ENCODE measurements at regions not wholly inside any gene's neighbourhood (a gene's known extent, or its start where the extent isn't known, plus 50 kb on each side); places are given as distances from the start of the nearest gene placed in this dataset.

- no peak for DNase-seq (ENCODE audit: low read depth)
- H3K9me3 Mint-ChIP-seq (ENCODE audit: unreplicated experiment), result peaks cover 8% of the 10 kb centered on the region
- peaks cover 3% of the 10 kb centered on the region for H3K4me1 ChIP-seq (ENCODE audit: insufficient read depth, low read length)
- H3K4me1 Mint-ChIP-seq (ENCODE audit: low read depth, unreplicated experiment), result peaks cover 3% of the 10 kb centered on the region
- no peak overlapping the region for H3K4me2 ChIP-seq (ENCODE audit: low read length)
- no peak overlapping the region for H3K27ac Mint-ChIP-seq (ENCODE audit: unreplicated experiment)
- no peaks in the 10 kb centered on the region for H4K20me1 ChIP-seq (ENCODE audit: insufficient read depth, low read length)
- peaks cover 3% of the 10 kb centered on the region for H3K36me3 Mint-ChIP-seq (ENCODE audit: low read depth, unreplicated experiment)
- H3K27me3 ChIP-seq (ENCODE audit: insufficient read depth, low read length), result no peaks in the 10 kb centered on the region
- no peak overlapping the region for H2AFZ ChIP-seq (ENCODE audit: low read depth, low read length)
- no peak overlapping the region for H3K9ac ChIP-seq (ENCODE audit: low read length)
- H3K27me3 Mint-ChIP-seq (ENCODE audit: low read depth, unreplicated experiment), result no peaks in the 10 kb centered on the region
- no peak overlapping the region for H3K4me3 Mint-ChIP-seq (ENCODE audit: unreplicated experiment)
- FAIRE-seq, result peak; percentile 32
- H3K4me3 ChIP-seq (ENCODE audit: insufficient read depth, low read depth, low read length), result no peak overlapping the region
- H3K27ac ChIP-seq (ENCODE audit: low read depth, low read length), result no peak overlapping the region
- TF ChIP-seq EZH2 (IDR thresholded peaks at IDR 0.05; ENCODE audit: insufficient read depth, low read length) (no peak), CTCF (IDR thresholded peaks at IDR 0.05; ENCODE audit: insufficient read depth, low read depth, low read length) (no peak)
- H3K9me3 ChIP-seq (ENCODE audit: insufficient read depth, low read depth, low read length), result peaks cover 2% of the 10 kb centered on the region
- no peaks in the 10 kb centered on the region for H3K36me3 ChIP-seq (ENCODE audit: insufficient read depth, low read length)
- H3K79me2 ChIP-seq (ENCODE audit: insufficient read depth, low read length), result no peaks in the 10 kb centered on the region
Observed at GRCh38 chr4:184528713-184529112, 54.4 kb upstream of the IRF2 start.

GRCh38 chr4:184528051-184528450, 53.7 kb upstream of the IRF2 start:
- no peak for TF ChIP-seq EZH2 (IDR thresholded peaks at IDR 0.05; ENCODE audit: insufficient read depth, low read length)
- no peak for TF ChIP-seq CTCF (IDR thresholded peaks at IDR 0.05; ENCODE audit: insufficient read depth, low read depth, low read length)
- Histone ChIP-seq H3K4me2 (ENCODE audit: low read length) (no peak overlapping the region), H3K79me2 (ENCODE audit: insufficient read depth, low read length) (no peaks in the 10 kb centered on the region), H3K9ac (ENCODE audit: low read length) (no peak overlapping the region), H3K4me1 (ENCODE audit: insufficient read depth, low read length) (peaks cover 3% of the 10 kb centered on the region), H3K4me3 (ENCODE audit: insufficient read depth, low read depth, low read length) (no peak overlapping the region), H3K36me3 (ENCODE audit: insufficient read depth, low read length) (no peaks in the 10 kb centered on the region), H4K20me1 (ENCODE audit: insufficient read depth, low read length) (no peaks in the 10 kb centered on the region), H3K27me3 (ENCODE audit: insufficient read depth, low read length) (no peaks in the 10 kb centered on the region), H3K27ac (ENCODE audit: low read depth, low read length) (no peak overlapping the region), H2AFZ (ENCODE audit: low read depth, low read length) (no peak overlapping the region), H3K9me3 (ENCODE audit: insufficient read depth, low read depth, low read length) (peaks cover 2% of the 10 kb centered on the region)
- Mint-ChIP-seq H3K4me3 (ENCODE audit: unreplicated experiment) (no peak overlapping the region), H3K9me3 (ENCODE audit: unreplicated experiment) (peaks cover 8% of the 10 kb centered on the region), H3K4me1 (ENCODE audit: low read depth, unreplicated experiment) (peaks cover 3% of the 10 kb centered on the region), H3K27ac (ENCODE audit: unreplicated experiment) (no peak overlapping the region), H3K36me3 (ENCODE audit: low read depth, unreplicated experiment) (peaks cover 3% of the 10 kb centered on the region), H3K27me3 (ENCODE audit: low read depth, unreplicated experiment) (no peaks in the 10 kb centered on the region)
- no peak for DNase-seq (ENCODE audit: low read depth)
- FAIRE-seq, result no peak

- H4K20me1 ChIP-seq (ENCODE audit: insufficient read depth, low read length), result no peaks in the 10 kb centered on the region
- H3K27me3 ChIP-seq (ENCODE audit: insufficient read depth, low read length), result no peaks in the 10 kb centered on the region
- H3K4me1 Mint-ChIP-seq (ENCODE audit: low read depth, unreplicated experiment), result peaks cover 3% of the 10 kb centered on the region
- TF ChIP-seq CTCF (IDR thresholded peaks at IDR 0.05; ENCODE audit: insufficient read depth, low read depth, low read length) (no peak), EZH2 (IDR thresholded peaks at IDR 0.05; ENCODE audit: insufficient read depth, low read length) (no peak)
- no peaks in the 10 kb centered on the region for H3K27me3 Mint-ChIP-seq (ENCODE audit: low read depth, unreplicated experiment)
- no peak overlapping the region for H3K27ac Mint-ChIP-seq (ENCODE audit: unreplicated experiment)
- H3K79me2 ChIP-seq (ENCODE audit: insufficient read depth, low read length), result no peaks in the 10 kb centered on the region
- no peak overlapping the region for H3K4me3 Mint-ChIP-seq (ENCODE audit: unreplicated experiment)
- peaks cover 3% of the 10 kb centered on the region for H3K36me3 Mint-ChIP-seq (ENCODE audit: low read depth, unreplicated experiment)
- no peak overlapping the region for H3K27ac ChIP-seq (ENCODE audit: low read depth, low read length)
- H3K9ac ChIP-seq (ENCODE audit: low read length), result no peak overlapping the region
- H3K9me3 ChIP-seq (ENCODE audit: insufficient read depth, low read depth, low read length), result peaks cover 2% of the 10 kb centered on the region
- H2AFZ ChIP-seq (ENCODE audit: low read depth, low read length), result no peak overlapping the region
- H3K4me2 ChIP-seq (ENCODE audit: low read length), result no peak overlapping the region
- no peak overlapping the region for H3K4me3 ChIP-seq (ENCODE audit: insufficient read depth, low read depth, low read length)
- H3K4me1 ChIP-seq (ENCODE audit: insufficient read depth, low read length), result peaks cover 3% of the 10 kb centered on the region
- no peaks in the 10 kb centered on the region for H3K36me3 ChIP-seq (ENCODE audit: insufficient read depth, low read length)
- peaks cover 8% of the 10 kb centered on the region for H3K9me3 Mint-ChIP-seq (ENCODE audit: unreplicated experiment)
- no peak for DNase-seq (ENCODE audit: low read depth)
- no peak for FAIRE-seq
Observed at GRCh38 chr4:184526228-184526627, 51.9 kb upstream of the IRF2 start.
